HCT116 (cell line): ENCODE measurements at regions not wholly inside any gene's neighbourhood (a gene's known extent, or its start where the extent isn't known, plus 50 kb on each side); places are given as distances from the start of the nearest gene placed in this dataset.

ENCODE experiments used
- ATAC-seq: fragments of 200-7000 bp; cut with Tn5 transposase; 2 replicates; pipeline ENCODE4 v1.9.1; 2020; ENCODE audit warnings: mild to moderate bottlenecking, moderate library complexity
- BruUV-seq: library from RNA; stranded (reverse); fragments of 400-500 nt; replicated peaks from 2 replicates; lab custom pipeline; 2021; lab: Mats Ljungman, UMichigan
- CTCF ChIA-PET: fragments of 300-600 bp; sonication (Branson Sonifier 250); formaldehyde crosslinking; loops from one replicate; lab custom pipeline; 2021; ENCODE audit warnings: antibody characterized with exemption; lab: Charles Lee
- POLR2A ChIA-PET: fragments of 300-600, 350-600 bp; sonication (Branson Sonifier 250); formaldehyde crosslinking; loops from one replicate; lab custom pipeline; 2021; ENCODE audit warnings: antibody characterized with exemption; lab: Charles Lee
- RAD21 ChIA-PET, 2 experiments: fragments of 300-600 bp; sonication (Branson Sonifier 250); formaldehyde crosslinking; loops; one replicate each; lab custom pipeline; 2023; ENCODE audit warnings: low total read pairs in 2 of 2; ENCODE audit not compliant: uncharacterized antibody in 2 of 2, unreplicated experiment in 2 of 2, low non-redundant PET in 1 of 2; lab: Charles Lee
- DNase-seq: peaks from one replicate; pipeline ENCODE4 v3.0.0-alpha.2; 2010; ENCODE audit warnings: low read depth, low spot score
- H2AFZ ChIP-seq: fragments of 200-600 bp; shearing (Covaris generic), sonication (generic); 2 replicates; pipeline ENCODE4 v1.6.1; 2017; ENCODE audit warnings: low read depth, mixed run types, mixed read lengths, antibody characterized with exemption, low read length; ENCODE audit not compliant: poor library complexity, severe bottlenecking
- H3K27ac ChIP-seq: 2 replicates; pipeline ENCODE4 v1.5.1; 2012; ENCODE audit warnings: low read depth, low read length
- H3K27me3 ChIP-seq: fragments of 200-600 bp; sonication (generic); 2 replicates; pipeline ENCODE4 v1.6.1; 2016; ENCODE audit warnings: mixed run types, low read length, mixed read lengths; ENCODE audit not compliant: insufficient read depth
- H3K36me3 ChIP-seq, 2 experiments: fragments of 200-500 bp in 1 of 2; fragments of 200-600 bp in 1 of 2; sonication (Bioruptor generic) in 1 of 2; sonication (generic) in 1 of 2; 2 replicates each; pipeline versions ENCODE4 v1.5.1 to v1.6.1; 2014 to 2016; ENCODE audit warnings: low read length in 2 of 2, inconsistent platforms in 1 of 2, mixed read lengths in 1 of 2, mixed run types in 1 of 2; ENCODE audit not compliant: insufficient read depth in 2 of 2, control insufficient read depth in 1 of 2
- H3K4me1 ChIP-seq, 2 experiments: fragments of 200-600 bp in 1 of 2; sonication (generic) in 1 of 2; 2 replicates each; pipeline versions ENCODE4 v1.5.1 to v1.6.1; 2012 to 2017; ENCODE audit warnings: low read length in 2 of 2, inconsistent platforms in 1 of 2, mild to moderate bottlenecking in 1 of 2, mixed read lengths in 1 of 2, mixed run types in 1 of 2, moderate library complexity in 1 of 2; ENCODE audit not compliant: insufficient read depth in 2 of 2, control insufficient read depth in 1 of 2
- H3K4me2 ChIP-seq: fragments of 200-600 bp; sonication (generic); 2 replicates; pipeline ENCODE4 v1.6.1; 2017; ENCODE audit warnings: mixed run types, low read length, mixed read lengths
- H3K4me3 ChIP-seq, 2 experiments: fragments of 200-600 bp in 1 of 2; sonication (generic) in 1 of 2; replicated peaks in 1 of 2; 2 replicates each; pipeline ENCODE4 v1.5.1; 2011 to 2016; ENCODE audit warnings: low read length in 2 of 2, control low read depth in 1 of 2, low read depth in 1 of 2, mild to moderate bottlenecking in 1 of 2, mixed read lengths in 1 of 2, mixed run types in 1 of 2
- H3K79me2 ChIP-seq: fragments of 200-600 bp; sonication (generic); 2 replicates; pipeline ENCODE4 v1.6.1; 2017; ENCODE audit warnings: mild to moderate bottlenecking, mixed run types, low read length, moderate library complexity, mixed read lengths; ENCODE audit not compliant: insufficient read depth
- H3K9ac ChIP-seq: fragments of 200-600 bp; sonication (generic); 2 replicates; pipeline ENCODE4 v1.6.1; 2016; ENCODE audit warnings: low read length, mixed read lengths
- H3K9me2 ChIP-seq: fragments of 200-600 bp; sonication (generic), shearing (Covaris generic); 2 replicates; pipeline ENCODE4 v1.6.1; 2017; ENCODE audit warnings: mixed run types, mild to moderate bottlenecking, moderate library complexity; ENCODE audit not compliant: insufficient read depth
- H3K9me3 ChIP-seq, 2 experiments: fragments of 200-500 bp in 1 of 2; fragments of 200-600 bp in 1 of 2; sonication (Bioruptor generic) in 1 of 2; sonication (generic) in 1 of 2; 2 replicates each; pipeline ENCODE4 v1.6.1; 2014 to 2017; ENCODE audit warnings: low read length in 2 of 2, mixed read lengths in 2 of 2, inconsistent platforms in 1 of 2, low read depth in 1 of 2, mild to moderate bottlenecking in 1 of 2, mixed run types in 1 of 2, moderate library complexity in 1 of 2; ENCODE audit not compliant: control insufficient read depth in 1 of 2, insufficient read depth in 1 of 2
- H4K20me1 ChIP-seq: fragments of 200-600 bp; sonication (generic), shearing (Covaris generic); 2 replicates; pipeline ENCODE4 v1.6.1; 2017; ENCODE audit warnings: mixed run types, mild to moderate bottlenecking, moderate library complexity; ENCODE audit not compliant: insufficient read depth
- EGR1 ChIP-seq: IDR thresholded peaks from 2 replicates; pipeline ENCODE4 v1.6.1; 2012; ENCODE audit warnings: low read depth
- EZH2 ChIP-seq: fragments of 200-600 bp; sonication (generic); IDR thresholded peaks from 2 replicates; pipeline ENCODE4 v1.6.1; 2017; ENCODE audit warnings: antibody characterized with exemption, mixed run types
- FOSL1 ChIP-seq: IDR thresholded peaks from 2 replicates; pipeline ENCODE4 v1.6.1; 2012; ENCODE audit warnings: low read depth
- SP1 ChIP-seq: IDR thresholded peaks from 2 replicates; pipeline ENCODE4 v1.6.1; 2012; ENCODE audit warnings: low read depth
- YY1 ChIP-seq: IDR thresholded peaks from 2 replicates; pipeline ENCODE4 v1.6.1; 2011; ENCODE audit warnings: low read length, low read depth, moderate library complexity, mild to moderate bottlenecking; ENCODE audit not compliant: insufficient replicate concordance; ENCODE audit errors: extremely low read depth
- ZFX ChIP-seq: fragments of 450-650 bp; IDR thresholded peaks from 2 replicates; pipeline ENCODE4 v1.6.1; 2017
- intact Hi-C: fragments of 100-400 bp; cut with micrococcal nuclease; formaldehyde crosslinking; loops from 2 replicates; pipeline ENCODE4 v1.10.0; 2022
- TF ChIP-seq, protein P1 (sequence below): IDR thresholded peaks from 2 replicates; pipeline ENCODE4 v1.6.1; 2012
- TF ChIP-seq, protein P2 (sequence below), 3 experiments: fragments of 200-600 bp in 1 of 3; sonication (generic) in 1 of 3; IDR thresholded peaks in 2 of 3; conservative IDR thresholded peaks in 1 of 3; 2 replicates each; pipeline ENCODE4 v1.5.1; 2012 to 2017; ENCODE audit warnings: low read depth in 2 of 3, low read length in 2 of 3, antibody characterized with exemption in 1 of 3, borderline replicate concordance in 1 of 3, control low read depth in 1 of 3, mild to moderate bottlenecking in 1 of 3, mixed read lengths in 1 of 3, mixed run types in 1 of 3, moderate library complexity in 1 of 3; ENCODE audit not compliant: insufficient read depth in 1 of 3
- TF ChIP-seq, protein P3 (sequence below): IDR thresholded peaks from 2 replicates; pipeline ENCODE4 v1.6.1; 2012

DNA sequence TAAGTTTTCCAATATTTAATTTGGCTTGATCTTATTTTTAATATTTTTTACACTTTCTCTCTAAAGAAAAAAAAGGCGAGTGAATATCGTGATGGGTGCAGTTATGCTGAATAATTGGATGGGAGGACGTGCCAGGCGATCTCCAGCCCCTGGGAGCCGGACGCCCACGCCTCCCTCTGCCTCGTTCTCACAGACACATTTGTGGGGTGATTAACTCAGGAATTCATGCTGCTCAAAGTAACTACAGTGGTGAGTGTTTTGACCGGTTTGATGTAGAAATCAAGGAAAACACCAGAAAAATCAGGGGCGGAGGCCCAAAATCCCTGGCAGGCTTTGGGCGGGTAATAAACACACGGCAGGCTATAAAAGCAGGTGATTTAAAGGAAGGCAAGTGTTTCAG, 736.8 kb upstream of the SALL3 start:
- ChIA-PET RAD21 (no interaction called here), POLR2A (no interaction called here), CTCF (no interaction called here)
- H3K4me3 ChIP-seq: no peak overlapping the region
- no peaks in the 10 kb centered on the region for H3K9me2 ChIP-seq
- no peak overlapping the region for H3K27ac ChIP-seq
- no peaks in the 10 kb centered on the region for H3K4me1 ChIP-seq
- no peaks in the 10 kb centered on the region for H3K36me3 ChIP-seq
- TF ChIP-seq, protein P1, sequence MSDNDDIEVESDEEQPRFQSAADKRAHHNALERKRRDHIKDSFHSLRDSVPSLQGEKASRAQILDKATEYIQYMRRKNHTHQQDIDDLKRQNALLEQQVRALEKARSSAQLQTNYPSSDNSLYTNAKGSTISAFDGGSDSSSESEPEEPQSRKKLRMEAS: no peak
- TF ChIP-seq EZH2: no peak
- no peak for TF ChIP-seq ZFX
- TF ChIP-seq, protein P2, sequence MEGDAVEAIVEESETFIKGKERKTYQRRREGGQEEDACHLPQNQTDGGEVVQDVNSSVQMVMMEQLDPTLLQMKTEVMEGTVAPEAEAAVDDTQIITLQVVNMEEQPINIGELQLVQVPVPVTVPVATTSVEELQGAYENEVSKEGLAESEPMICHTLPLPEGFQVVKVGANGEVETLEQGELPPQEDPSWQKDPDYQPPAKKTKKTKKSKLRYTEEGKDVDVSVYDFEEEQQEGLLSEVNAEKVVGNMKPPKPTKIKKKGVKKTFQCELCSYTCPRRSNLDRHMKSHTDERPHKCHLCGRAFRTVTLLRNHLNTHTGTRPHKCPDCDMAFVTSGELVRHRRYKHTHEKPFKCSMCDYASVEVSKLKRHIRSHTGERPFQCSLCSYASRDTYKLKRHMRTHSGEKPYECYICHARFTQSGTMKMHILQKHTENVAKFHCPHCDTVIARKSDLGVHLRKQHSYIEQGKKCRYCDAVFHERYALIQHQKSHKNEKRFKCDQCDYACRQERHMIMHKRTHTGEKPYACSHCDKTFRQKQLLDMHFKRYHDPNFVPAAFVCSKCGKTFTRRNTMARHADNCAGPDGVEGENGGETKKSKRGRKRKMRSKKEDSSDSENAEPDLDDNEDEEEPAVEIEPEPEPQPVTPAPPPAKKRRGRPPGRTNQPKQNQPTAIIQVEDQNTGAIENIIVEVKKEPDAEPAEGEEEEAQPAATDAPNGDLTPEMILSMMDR (IDR thresholded peaks at IDR 0.05 in 2 of 3, conservative IDR thresholded peaks at IDR 0.05 in 1 of 3; ENCODE audit: borderline replicate concordance in 1 of 3, insufficient read depth in 1 of 3, low read depth in 2 of 3, low read length in 2 of 3): no peak
- TF ChIP-seq SP1: no peak
- TF ChIP-seq, protein P3, sequence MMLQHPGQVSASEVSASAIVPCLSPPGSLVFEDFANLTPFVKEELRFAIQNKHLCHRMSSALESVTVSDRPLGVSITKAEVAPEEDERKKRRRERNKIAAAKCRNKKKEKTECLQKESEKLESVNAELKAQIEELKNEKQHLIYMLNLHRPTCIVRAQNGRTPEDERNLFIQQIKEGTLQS: no peak
- TF ChIP-seq YY1: no peak
- TF ChIP-seq FOSL1: no peak
- TF ChIP-seq EGR1: no peak
- H2AFZ ChIP-seq: no peak overlapping the region
- H4K20me1 ChIP-seq: no peaks in the 10 kb centered on the region
- no TSS peak for BruUV-seq
- H3K9me3 ChIP-seq: peaks cover 27 to 34% of the 10 kb centered on the region in 2 experiments; a peak in 3 of 4 replicates
- H3K79me2 ChIP-seq: no peaks in the 10 kb centered on the region
- intact Hi-C loops: no loop called here
- no peak for DNase-seq
- no peaks in the 10 kb centered on the region for H3K27me3 ChIP-seq
- H3K9ac ChIP-seq: no peak overlapping the region
- no peak for ATAC-seq
- no peak overlapping the region for H3K4me2 ChIP-seq
